ENCODE measurements at regions not wholly inside any gene's neighbourhood (a gene's known extent, or its start where the extent isn't known, plus 50 kb on each side); places are given as distances from the start of the nearest gene placed in this dataset.

DNA sequence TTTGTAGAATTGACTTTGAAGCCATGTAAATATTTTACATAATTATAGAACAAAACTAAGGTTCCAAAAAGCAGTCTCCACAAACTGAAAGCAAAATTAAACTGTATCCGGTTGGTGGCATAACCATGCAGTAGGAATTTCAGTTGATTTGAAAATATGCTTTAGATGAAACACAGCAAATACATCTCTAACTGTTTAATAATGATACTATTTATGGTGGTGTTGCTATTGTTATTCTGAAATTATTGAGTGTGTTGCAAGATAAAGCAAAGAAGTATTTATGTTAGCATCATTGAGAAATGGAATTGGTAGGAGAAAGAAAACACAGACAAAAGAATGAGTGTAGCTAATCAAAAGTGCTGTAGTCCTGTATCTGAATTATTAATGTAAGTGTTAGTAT, 73.8 kb upstream of the MTHFD1L start:
- no peak overlapping the region for H3K27ac ChIP-seq
- DNase-seq (ENCODE audit: low spot score): no peak
- TF ChIP-seq, protein P1, sequence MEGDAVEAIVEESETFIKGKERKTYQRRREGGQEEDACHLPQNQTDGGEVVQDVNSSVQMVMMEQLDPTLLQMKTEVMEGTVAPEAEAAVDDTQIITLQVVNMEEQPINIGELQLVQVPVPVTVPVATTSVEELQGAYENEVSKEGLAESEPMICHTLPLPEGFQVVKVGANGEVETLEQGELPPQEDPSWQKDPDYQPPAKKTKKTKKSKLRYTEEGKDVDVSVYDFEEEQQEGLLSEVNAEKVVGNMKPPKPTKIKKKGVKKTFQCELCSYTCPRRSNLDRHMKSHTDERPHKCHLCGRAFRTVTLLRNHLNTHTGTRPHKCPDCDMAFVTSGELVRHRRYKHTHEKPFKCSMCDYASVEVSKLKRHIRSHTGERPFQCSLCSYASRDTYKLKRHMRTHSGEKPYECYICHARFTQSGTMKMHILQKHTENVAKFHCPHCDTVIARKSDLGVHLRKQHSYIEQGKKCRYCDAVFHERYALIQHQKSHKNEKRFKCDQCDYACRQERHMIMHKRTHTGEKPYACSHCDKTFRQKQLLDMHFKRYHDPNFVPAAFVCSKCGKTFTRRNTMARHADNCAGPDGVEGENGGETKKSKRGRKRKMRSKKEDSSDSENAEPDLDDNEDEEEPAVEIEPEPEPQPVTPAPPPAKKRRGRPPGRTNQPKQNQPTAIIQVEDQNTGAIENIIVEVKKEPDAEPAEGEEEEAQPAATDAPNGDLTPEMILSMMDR (IDR thresholded peaks at IDR 0.05): no peak

DNA sequence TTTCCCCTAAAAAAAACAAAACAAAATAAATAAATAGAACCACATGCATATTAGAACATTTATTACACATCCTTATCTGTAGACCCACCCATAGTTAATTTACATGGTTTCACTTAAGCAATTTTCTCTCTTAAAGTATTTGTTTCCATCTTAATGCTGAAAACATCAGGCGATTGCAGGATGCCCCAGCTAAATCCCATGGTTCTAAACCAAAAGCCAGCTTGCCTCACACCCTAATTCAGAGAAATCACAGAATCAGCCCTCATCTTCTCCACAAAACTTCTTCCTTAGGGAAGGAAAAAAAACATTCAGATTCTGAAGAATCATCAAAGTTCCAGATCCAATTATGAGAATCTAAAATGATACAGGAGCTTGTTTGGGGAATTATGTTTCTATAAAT, 67.6 kb upstream of the MTHFD1L start:
- Histone ChIP-seq H3K27ac (no peak overlapping the region), H3K4me3 (no peak overlapping the region)
- no peak for DNase-seq (ENCODE audit: low spot score)
- TF ChIP-seq, protein P1 (IDR thresholded peaks at IDR 0.05): no peak

More for the DNA sequence above, 73.8 kb upstream of the MTHFD1L start:
- no peak overlapping the region for H3K4me3 ChIP-seq

DNA sequence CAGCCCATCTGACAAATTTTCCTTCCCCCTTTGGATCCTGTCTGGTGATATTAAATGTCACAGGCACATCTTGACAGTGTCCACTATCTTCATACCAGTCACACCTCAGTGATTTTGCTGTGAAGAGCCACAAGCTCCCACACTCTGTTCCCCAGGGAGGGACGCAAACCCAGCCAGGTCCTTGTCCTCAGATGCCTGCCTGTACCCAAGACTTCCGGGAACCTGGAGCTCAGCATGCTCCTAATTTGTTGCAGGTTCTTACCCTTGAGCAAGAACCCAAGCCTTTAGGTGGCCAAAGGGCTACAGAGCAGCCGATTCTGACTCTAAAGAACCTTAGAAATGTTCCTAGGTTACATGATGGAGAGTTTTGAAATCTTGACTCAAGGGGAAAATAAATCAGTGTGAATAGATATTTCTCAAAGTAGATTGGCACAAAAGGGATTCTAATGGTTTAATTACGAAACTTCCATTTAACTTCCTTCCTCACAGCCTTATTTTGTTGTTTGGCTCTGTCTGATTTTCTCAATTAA, 66.2 kb upstream of the MTHFD1L start:
- no peak for DNase-seq (ENCODE audit: low spot score)
- H3K4me3 ChIP-seq: no peak overlapping the region
- TF ChIP-seq, protein P1 (IDR thresholded peaks at IDR 0.05): no peak
- no peak overlapping the region for H3K27ac ChIP-seq

DNA sequence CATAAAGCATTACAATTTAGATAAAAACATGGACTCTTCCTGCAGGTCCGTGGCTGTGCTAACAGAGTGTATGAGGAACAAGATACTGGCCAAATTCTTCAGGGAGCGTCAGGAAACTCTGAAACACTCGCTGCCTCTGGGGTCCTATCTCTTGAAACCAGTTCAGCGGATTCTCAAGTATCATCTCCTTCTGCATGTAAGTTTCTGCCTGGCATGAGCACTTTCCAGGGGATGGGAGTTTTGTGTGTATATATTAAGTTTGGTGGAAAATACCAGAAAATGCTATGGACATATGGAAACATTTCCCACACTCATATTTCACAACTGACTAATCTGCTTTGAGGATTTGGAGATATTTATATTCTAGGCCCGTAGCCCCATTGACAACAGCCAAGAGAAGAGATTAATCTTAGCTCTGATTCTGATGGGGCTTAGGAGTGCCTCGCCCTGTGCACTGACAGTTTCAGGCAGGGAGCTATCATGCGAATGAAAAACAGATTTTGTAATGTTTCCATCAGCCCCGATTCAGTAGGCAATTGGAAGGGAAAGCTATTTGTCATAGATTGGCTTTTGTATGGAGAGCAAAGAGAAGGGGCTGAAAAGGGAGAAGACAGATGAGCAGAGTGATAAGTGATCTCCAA, 64.7 kb upstream of the MTHFD1L start:
- Histone ChIP-seq H3K27ac (no peak overlapping the region), H3K4me3 (no peak overlapping the region)
- TF ChIP-seq, protein P1 (IDR thresholded peaks at IDR 0.05): no peak
- no peak for DNase-seq (ENCODE audit: low spot score)

DNA sequence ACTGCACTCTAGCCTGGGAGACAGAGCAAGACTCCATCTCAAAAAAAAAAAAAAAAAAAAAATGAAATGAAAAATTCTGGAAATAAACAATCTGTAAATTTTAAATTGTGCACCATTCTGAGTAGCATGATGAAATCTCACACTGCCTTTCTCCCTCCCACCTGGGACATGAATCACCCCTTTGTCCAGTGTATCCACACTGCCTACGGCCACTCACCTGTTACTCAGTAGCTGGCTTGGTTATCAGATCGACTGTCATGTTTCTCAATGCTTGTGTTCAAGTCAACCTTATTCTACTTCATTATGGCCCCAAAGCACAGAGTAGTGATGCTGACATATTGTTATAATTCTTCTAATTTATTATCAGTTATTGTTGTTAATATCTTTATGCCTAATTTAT, 58.7 kb upstream of the MTHFD1L start:
- no peak overlapping the region for H3K4me3 ChIP-seq
- DNase-seq (ENCODE audit: low spot score): no peak
- no peak overlapping the region for H3K27ac ChIP-seq
- TF ChIP-seq, protein P1 (IDR thresholded peaks at IDR 0.05): no peak

DNA sequence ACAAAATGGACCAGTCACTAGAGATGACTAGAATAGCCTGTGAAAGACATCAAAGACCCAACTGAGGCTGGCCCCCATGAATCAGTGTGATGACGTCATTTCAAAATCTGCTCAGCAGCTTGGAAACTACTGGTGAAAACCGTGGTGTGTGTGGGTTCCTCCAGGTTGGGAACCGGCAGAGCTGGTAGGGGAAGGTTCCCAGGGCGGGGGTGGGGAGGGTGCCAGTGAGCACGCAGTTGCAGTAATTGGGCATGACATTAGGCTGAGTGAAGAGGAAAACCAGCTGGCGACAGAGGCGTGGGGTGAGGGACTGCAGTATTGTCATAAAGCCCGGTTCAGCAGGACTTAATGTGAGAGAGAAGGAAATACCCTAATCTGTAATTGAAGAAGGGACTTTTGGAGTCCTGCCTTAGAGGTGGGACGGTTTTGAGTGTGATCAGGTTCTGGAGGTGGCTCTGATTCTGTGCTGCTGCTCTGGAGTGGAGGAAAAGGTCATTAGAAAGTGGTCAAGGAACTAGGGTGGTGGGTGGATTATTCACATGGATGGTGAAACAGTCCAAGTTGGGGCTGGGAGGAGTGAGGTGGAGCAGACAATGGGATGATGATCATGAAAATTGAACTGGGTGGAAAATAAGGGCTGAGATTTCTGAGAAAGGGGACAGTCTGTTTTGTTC, 52.0 kb upstream of the MTHFD1L start:
- no peak for DNase-seq (ENCODE audit: low spot score)
- Histone ChIP-seq H3K27ac (peak overlapping the region in 1 of 2 donors; percentile 57), H3K4me3 (no peak overlapping the region)
- TF ChIP-seq, protein P1 (IDR thresholded peaks at IDR 0.05): no peak

DNA sequence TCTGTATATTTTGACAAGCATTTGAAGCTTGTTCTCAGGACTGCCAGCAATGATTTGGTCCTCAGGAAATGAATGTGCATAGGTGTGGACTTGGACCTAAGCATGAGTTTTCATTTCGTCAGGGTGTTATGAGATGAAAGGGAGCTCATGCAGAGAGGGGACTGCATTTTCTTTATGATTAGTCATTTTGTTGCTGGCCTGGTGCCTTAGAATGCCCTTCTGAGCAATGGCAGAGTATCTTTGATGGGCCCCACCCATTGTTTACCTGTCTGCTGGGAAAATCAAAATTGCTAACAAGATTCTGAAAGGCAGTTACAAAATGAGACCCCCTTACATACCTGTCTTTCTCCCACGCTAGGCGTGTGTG, 51.5 kb upstream of the MTHFD1L start:
- TF ChIP-seq, protein P1 (IDR thresholded peaks at IDR 0.05): no peak
- Histone ChIP-seq H3K4me3 (no peak overlapping the region), H3K27ac (peak overlapping the region in 1 of 2 donors; percentile 57)
- no peak for DNase-seq (ENCODE audit: low spot score)
